GM12892 (cell line): ENCODE measurements at regions not wholly inside any gene's neighbourhood (a gene's known extent, or its start where the extent isn't known, plus 50 kb on each side); places are given as distances from the start of the nearest gene placed in this dataset.

Source experiments
- POLR2A ChIP-seq: IDR thresholded peaks from 2 replicates; pipeline ENCODE4 v1.6.1; 2011; ENCODE audit warnings: low read depth, low read length, control low read depth
- POLR2AphosphoS5 ChIP-seq: IDR thresholded peaks from 2 replicates; pipeline ENCODE4 v1.6.1; 2011; ENCODE audit warnings: low read depth, low read length, control low read depth

DNA sequence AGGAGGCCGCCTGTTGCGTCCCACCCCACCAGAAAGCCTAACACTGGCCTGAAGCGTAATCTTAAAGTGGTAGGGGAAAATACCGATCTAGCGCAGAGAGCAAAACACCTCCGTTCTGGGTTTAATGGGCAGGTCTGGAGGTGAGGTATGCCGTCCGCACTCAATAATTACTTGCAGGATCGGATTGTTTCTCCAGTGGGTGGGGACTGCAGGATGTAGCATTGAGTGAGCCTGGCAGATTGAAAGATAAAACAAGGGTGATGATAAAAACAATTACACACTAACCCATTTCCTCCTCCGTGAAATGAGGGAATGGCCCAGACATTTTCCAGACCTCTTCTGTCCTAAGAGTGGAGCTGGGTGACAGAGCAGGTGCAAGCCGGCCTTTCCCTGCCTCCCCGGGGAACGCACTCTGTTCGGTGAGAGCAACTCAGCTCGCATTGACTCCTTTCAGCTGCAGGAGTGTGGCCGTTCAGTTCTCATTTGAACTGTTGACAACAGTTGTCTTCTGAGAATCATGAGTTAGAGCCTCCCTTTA is 110.2 kb upstream of the DOCK9 start:
- TF ChIP-seq POLR2A (no peak), POLR2AphosphoS5 (no peak)
